Right atrium auricular region (tissue), 2 donors: ENCODE measurements at regions not wholly inside any gene's neighbourhood (a gene's known extent, or its start where the extent isn't known, plus 50 kb on each side); places are given as distances from the start of the nearest gene placed in this dataset.

ENCODE experiments used
- DNase-seq: peaks from one replicate; pipeline ENCODE4 v3.0.0-alpha.2; 2019; ENCODE audit warnings: low spot score
- H3K27ac ChIP-seq, 2 donors: fragments of 200-600 bp; sonication (generic); 1 replicate in 1 of 2; 2 replicates in 1 of 2; pipeline ENCODE4 v1.5.1; 2016 to 2019
- H3K27me3 ChIP-seq, 2 donors: fragments of 200-600 bp; sonication (generic); one replicate each; pipeline versions ENCODE4 v1.5.1 to v1.6.0; 2017 to 2019
- H3K36me3 ChIP-seq: fragments of 200-600 bp; sonication (generic); one replicate; pipeline ENCODE4 v1.5.1; 2016
- H3K4me1 ChIP-seq, 2 donors: fragments of 200-600 bp; sonication (generic); one replicate each; pipeline versions ENCODE4 v1.5.1 to v1.6.0; 2017 to 2019
- H3K4me3 ChIP-seq, 2 donors: fragments of 200-600 bp; sonication (generic); 1 replicate in 1 of 2; 2 replicates in 1 of 2; pipeline ENCODE4 v1.5.1; 2017 to 2019; ENCODE audit warnings: mild to moderate bottlenecking in 1 of 2, moderate library complexity in 1 of 2
- H3K9me3 ChIP-seq, 2 donors: fragments of 200-600 bp; sonication (generic); one replicate each; pipeline ENCODE4 v1.5.1; 2019
- CTCF ChIP-seq, 2 donors: fragments of 200-600 bp; sonication (generic); IDR thresholded peaks; one replicate each; pipeline ENCODE4 v1.5.1; 2019; ENCODE audit warnings: antibody characterized with exemption in 2 of 2

- peaks cover 23 to 28% of the 10 kb centered on the region in 2 donors for H3K27me3 ChIP-seq
- no peak for TF ChIP-seq CTCF (IDR thresholded peaks at IDR 0.05)
Measured at GRCh38 chr5:73378070-73378469, 70.5 kb downstream of the FOXD1 start.

GRCh38 chr5:73376618-73377170, 71.9 kb downstream of the FOXD1 start:
- Histone ChIP-seq H3K27me3 (peaks cover 15 to 17% of the 10 kb centered on the region in 2 donors), H3K36me3 (no peaks in the 10 kb centered on the region), H3K27ac (no peak overlapping the region), H3K9me3 (no peaks in the 10 kb centered on the region), H3K4me1 (peaks cover 0 to 8% of the 10 kb centered on the region in 2 donors), H3K4me3 (no peak overlapping the region)
- DNase-seq, result no peak
- TF ChIP-seq CTCF (IDR thresholded peaks at IDR 0.05), result no peak

More at GRCh38 chr5:73378070-73378469, 70.5 kb downstream of the FOXD1 start:
- DNase-seq, result no peak
- Histone ChIP-seq H3K4me1 (peaks cover 0 to 17% of the 10 kb centered on the region in 2 donors), H3K36me3 (no peaks in the 10 kb centered on the region), H3K27ac (no peak overlapping the region), H3K9me3 (no peaks in the 10 kb centered on the region), H3K4me3 (no peak overlapping the region)

- no peak for TF ChIP-seq CTCF (IDR thresholded peaks at IDR 0.05)
- Histone ChIP-seq H3K36me3 (no peaks in the 10 kb centered on the region), H3K9me3 (no peaks in the 10 kb centered on the region), H3K4me1 (peaks cover 0 to under 1% of the 10 kb centered on the region in 2 donors), H3K4me3 (no peak overlapping the region), H3K27ac (no peak overlapping the region), H3K27me3 (peaks cover 10% of the 10 kb centered on the region in 2 donors)
- no peak for DNase-seq
Measured at GRCh38 chr5:73375949-73376348, 72.6 kb downstream of the FOXD1 start.

GRCh38 chr5:73375191-73375545, 73.4 kb downstream of the FOXD1 start:
- H3K4me3 ChIP-seq, result no peak overlapping the region
- peaks cover 2 to 4% of the 10 kb centered on the region in 2 donors for H3K27me3 ChIP-seq
- no peaks in the 10 kb centered on the region for H3K4me1 ChIP-seq
- H3K27ac ChIP-seq, result no peak overlapping the region
- H3K36me3 ChIP-seq, result no peaks in the 10 kb centered on the region
- DNase-seq, result no peak
- H3K9me3 ChIP-seq, result no peaks in the 10 kb centered on the region
- TF ChIP-seq CTCF (IDR thresholded peaks at IDR 0.05), result no peak

- no peak overlapping the region for H3K4me3 ChIP-seq
- no peaks in the 10 kb centered on the region for H3K9me3 ChIP-seq
- H3K27ac ChIP-seq, result no peak overlapping the region
- DNase-seq, result no peak
- no peaks in the 10 kb centered on the region for H3K27me3 ChIP-seq
- no peaks in the 10 kb centered on the region for H3K4me1 ChIP-seq
- TF ChIP-seq CTCF (IDR thresholded peaks at IDR 0.05), result no peak
- H3K36me3 ChIP-seq, result no peaks in the 10 kb centered on the region
Measured at GRCh38 chr5:73374520-73375190, 73.9 kb downstream of the FOXD1 start.
